Heart left ventricle (tissue), 16 donors: ENCODE measurements at regions not wholly inside any gene's neighbourhood (a gene's known extent, or its start where the extent isn't known, plus 50 kb on each side); places are given as distances from the start of the nearest gene placed in this dataset.

Experiments used
- ATAC-seq, 4 donors: fragments of 200-7000 bp; cut with Tn5 transposase; one replicate each; pipeline ENCODE4 v1.9.1; 2020 to 2022; ENCODE audit warnings: moderate library complexity in 4 of 4, mild to moderate bottlenecking in 3 of 4, moderate number of reproducible peaks in 1 of 4
- DNase-seq, 5 donors: peaks; one replicate each; pipeline ENCODE4 v3.0.0-alpha.2; 2020
- H3K27ac ChIP-seq, 12 donors: fragments of 200-600 bp; sonication (generic) in 4 of 12; one replicate each; pipeline versions ENCODE4 v1.5.0 to v1.8.0; 2016 to 2022; ENCODE audit warnings: mild to moderate bottlenecking in 2 of 12
- H3K27me3 ChIP-seq, 9 donors: fragments of 200-600 bp; sonication (generic) in 2 of 9; one replicate each; pipeline versions ENCODE4 v1.5.1 to v1.8.0; 2016 to 2022; ENCODE audit warnings: mild to moderate bottlenecking in 3 of 9
- H3K36me3 ChIP-seq, 9 donors: fragments of 200-600 bp; sonication (generic) in 2 of 9; one replicate each; pipeline versions ENCODE4 v1.5.0 to v1.8.0; 2018 to 2022; ENCODE audit warnings: mild to moderate bottlenecking in 2 of 9
- H3K4me1 ChIP-seq, 12 donors: fragments of 200-600 bp; sonication (generic) in 4 of 12; one replicate each; pipeline versions ENCODE4 v1.5.0 to v1.8.0; 2016 to 2022; ENCODE audit warnings: mild to moderate bottlenecking in 3 of 12
- H3K4me3 ChIP-seq, 12 donors: fragments of 200-600 bp; sonication (generic) in 4 of 12; one replicate each; pipeline versions ENCODE4 v1.5.0 to v1.8.0; 2017 to 2022; ENCODE audit warnings: mild to moderate bottlenecking in 9 of 12, moderate library complexity in 4 of 12
- H3K9me3 ChIP-seq, 12 donors: fragments of 200-600 bp; sonication (generic) in 4 of 12; one replicate each; pipeline versions ENCODE4 v1.5.0 to v1.8.0; 2016 to 2022; ENCODE audit warnings: mild to moderate bottlenecking in 1 of 12
- POLR2A ChIP-seq, 2 donors: fragments of 450-650 bp; IDR thresholded peaks; one replicate each; pipeline ENCODE4 v1.6.1; 2017; ENCODE audit warnings: antibody characterized with exemption in 2 of 2, mild to moderate bottlenecking in 2 of 2, moderate library complexity in 2 of 2
- WGBS, 4 donors: extraction: QIAGEN DNeasy Blood & Tissue Kit in 2 of 4; methylation state at CpG; one replicate each; pipeline versions ENCODE4 v1.1.5 to v1.1.7; 2013 to 2018; 5-methylcytosine and 5-hydroxymethylcytosine counted together
- intact Hi-C, 10 donors: fragments of 100-400 bp; cut with DNase I; formaldehyde crosslinking; loops; one replicate each; pipeline versions ENCODE4 v1.11.1 to v1.14.2; 2022
- TF ChIP-seq, protein P1 (sequence below), 12 donors: fragments of 200-600 bp; sonication (generic) in 4 of 12; IDR thresholded peaks; one replicate each; pipeline versions ENCODE4 v1.5.0 to v1.8.0; 2018 to 2022; ENCODE audit warnings: antibody characterized with exemption in 12 of 12, mild to moderate bottlenecking in 5 of 12
- donor health status: ischemic (EF 13 %, LVEDD 7.1; RV severe dilation, severe dysfunction).
- donor health status: healthy with polysubstance abuse.
- donor health status: DM: no; HTN: yes; CAD: no.
- donor health status: DM: no; HTN: no; CAD: no.
- donor health status: ischemic (EF 25% LVEDD 6.9; RV normal size, moderate dysfunction).
- donor health status: ischemic (EF 25% LVEDD 5.7; RV mildly dilated, moderate dysfunction).
- donor health status: healthy.
- donor health status: DM: yes; HTN: yes; CAD: no.
- donor health status: ischemic (EF 35%, LVEDD 5.7; RV mildly dilated, moderate dysfunction).
- donor health status: nonischemic (EF 11% LVEDD 7.7; RV severe dilation, severe dysfunction).
- donor health status: DM: yes; HTN: yes; CAD: no.
- donor health status: PGD.
- donor health status: ischemic (EF 29% LVEDD 5.4; RV normal size, mild dysfunction).
- donor health status: nonischemic (EF 23%, LVEDD 6.1; RV moderate dilation, normal function).

DNA sequence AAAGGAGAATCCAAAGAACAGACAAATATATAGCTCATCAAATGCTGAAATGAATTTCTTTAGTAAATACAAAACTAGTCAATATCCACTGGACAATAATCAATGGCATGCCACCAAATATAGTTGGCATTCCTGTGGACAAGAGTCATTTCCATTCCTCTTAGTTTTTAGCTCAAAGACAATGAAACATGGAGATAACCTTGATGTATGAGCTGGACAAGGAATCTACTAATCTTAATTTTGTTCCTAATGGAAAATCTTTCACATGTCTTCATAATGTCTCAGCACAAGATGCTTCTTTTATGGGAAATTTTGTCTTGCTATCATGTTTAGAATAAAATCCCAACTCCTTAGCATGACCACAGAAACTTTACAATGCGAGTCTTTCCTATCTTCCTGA is 87.8 kb downstream of the PFDN4 start:
- DNase-seq (no peak), ATAC-seq (no peak)
- TF ChIP-seq, protein P1, sequence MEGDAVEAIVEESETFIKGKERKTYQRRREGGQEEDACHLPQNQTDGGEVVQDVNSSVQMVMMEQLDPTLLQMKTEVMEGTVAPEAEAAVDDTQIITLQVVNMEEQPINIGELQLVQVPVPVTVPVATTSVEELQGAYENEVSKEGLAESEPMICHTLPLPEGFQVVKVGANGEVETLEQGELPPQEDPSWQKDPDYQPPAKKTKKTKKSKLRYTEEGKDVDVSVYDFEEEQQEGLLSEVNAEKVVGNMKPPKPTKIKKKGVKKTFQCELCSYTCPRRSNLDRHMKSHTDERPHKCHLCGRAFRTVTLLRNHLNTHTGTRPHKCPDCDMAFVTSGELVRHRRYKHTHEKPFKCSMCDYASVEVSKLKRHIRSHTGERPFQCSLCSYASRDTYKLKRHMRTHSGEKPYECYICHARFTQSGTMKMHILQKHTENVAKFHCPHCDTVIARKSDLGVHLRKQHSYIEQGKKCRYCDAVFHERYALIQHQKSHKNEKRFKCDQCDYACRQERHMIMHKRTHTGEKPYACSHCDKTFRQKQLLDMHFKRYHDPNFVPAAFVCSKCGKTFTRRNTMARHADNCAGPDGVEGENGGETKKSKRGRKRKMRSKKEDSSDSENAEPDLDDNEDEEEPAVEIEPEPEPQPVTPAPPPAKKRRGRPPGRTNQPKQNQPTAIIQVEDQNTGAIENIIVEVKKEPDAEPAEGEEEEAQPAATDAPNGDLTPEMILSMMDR (IDR thresholded peaks at IDR 0.05), result no peak
- TF ChIP-seq POLR2A (IDR thresholded peaks at IDR 0.05), result no peak
- Histone ChIP-seq H3K4me3 (no peak overlapping the region), H3K9me3 (no peaks in the 10 kb centered on the region), H3K4me1 (peaks cover 0 to 7% (median 0%) of the 10 kb centered on the region in 12 donors), H3K27me3 (peaks cover 0 to 7% (median 0%) of the 10 kb centered on the region in 9 donors), H3K27ac (no peak overlapping the region), H3K36me3 (no peaks in the 10 kb centered on the region)
- 88 to 96% (median 94%) methylated on average over 1 of the region's 1 CpG for WGBS, 4 donors
- intact Hi-C loops, result no loop called here

DNA sequence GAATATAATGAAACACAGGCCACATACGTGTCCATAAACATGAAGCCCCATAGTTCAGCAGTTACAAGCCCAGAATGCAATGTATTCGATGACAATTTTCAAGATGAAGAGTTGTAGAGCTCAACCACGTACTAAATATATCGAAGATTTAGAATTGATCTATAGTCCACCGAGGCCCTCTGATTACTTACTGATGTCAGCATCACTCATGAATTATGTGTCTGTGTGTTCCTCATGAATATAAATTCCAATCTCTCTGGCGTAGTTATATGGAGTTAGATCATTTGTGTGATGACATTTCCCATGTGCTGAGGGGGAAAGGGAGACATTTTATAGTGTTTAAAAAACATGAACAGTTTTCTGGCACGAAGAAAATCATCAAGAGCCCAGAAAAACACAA is 97.5 kb downstream of the PFDN4 start:
- Histone ChIP-seq H3K27me3 (peaks cover 0 to 3% (median 0%) of the 10 kb centered on the region in 9 donors), H3K27ac (no peak overlapping the region), H3K9me3 (no peaks in the 10 kb centered on the region), H3K4me3 (no peak overlapping the region), H3K4me1 (no peaks in the 10 kb centered on the region), H3K36me3 (no peaks in the 10 kb centered on the region)
- TF ChIP-seq, protein P1 (IDR thresholded peaks at IDR 0.05), result no peak
- no peak for TF ChIP-seq POLR2A (IDR thresholded peaks at IDR 0.05)
- DNase-seq, result no peak
- 78 to 86% (median 81%) methylated on average over 7 of the region's 7 CpGs for WGBS, 4 donors
- intact Hi-C loops, result no loop called here
- ATAC-seq, result no peak

DNA sequence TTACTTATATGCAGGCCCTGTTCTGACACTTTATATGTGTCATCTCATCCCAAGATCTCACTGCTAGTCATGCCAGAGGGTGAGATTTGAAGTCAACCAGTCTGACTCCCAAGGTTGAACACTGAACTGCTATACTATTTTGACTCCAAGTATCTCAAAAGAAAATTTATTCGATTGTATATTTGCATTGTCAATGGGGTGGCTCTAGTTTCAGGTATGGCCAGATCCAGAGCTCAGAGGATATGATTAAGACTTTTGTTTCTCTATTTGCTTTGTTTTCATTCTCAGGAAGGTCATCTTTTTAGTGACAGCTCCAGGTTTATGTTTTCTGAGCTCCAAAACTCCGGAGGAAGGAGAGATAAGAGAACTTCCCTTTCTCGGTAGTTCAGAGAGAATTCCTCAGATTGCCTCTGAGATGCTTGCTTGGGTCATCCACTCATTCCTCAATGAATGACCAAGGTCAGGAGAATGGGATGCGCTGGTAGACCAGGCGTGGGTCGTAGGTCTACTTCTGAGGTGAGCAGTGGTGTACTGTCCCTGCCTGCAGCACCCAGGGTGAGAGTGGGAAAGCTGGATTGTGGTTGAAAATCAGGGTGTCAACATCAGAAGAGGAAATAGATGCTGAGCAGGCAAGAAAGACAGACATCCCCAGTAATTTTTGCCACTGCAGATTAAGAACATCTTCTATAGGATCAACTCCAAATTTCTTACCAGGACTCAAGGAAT is 99.3 kb downstream of the PFDN4 start:
- Histone ChIP-seq H3K36me3 (no peaks in the 10 kb centered on the region), H3K27me3 (peaks cover 0 to 3% (median 0%) of the 10 kb centered on the region in 9 donors), H3K9me3 (no peaks in the 10 kb centered on the region), H3K27ac (no peak overlapping the region), H3K4me1 (no peaks in the 10 kb centered on the region), H3K4me3 (no peak overlapping the region)
- DNase-seq (no peak), ATAC-seq (no peak)
- intact Hi-C loops, result no loop called here
- TF ChIP-seq, protein P1 (IDR thresholded peaks at IDR 0.05), result no peak
- no peak for TF ChIP-seq POLR2A (IDR thresholded peaks at IDR 0.05)
- WGBS, 4 donors, result 60 to 73% (median 70%) methylated on average over 6 of the region's 6 CpGs

DNA sequence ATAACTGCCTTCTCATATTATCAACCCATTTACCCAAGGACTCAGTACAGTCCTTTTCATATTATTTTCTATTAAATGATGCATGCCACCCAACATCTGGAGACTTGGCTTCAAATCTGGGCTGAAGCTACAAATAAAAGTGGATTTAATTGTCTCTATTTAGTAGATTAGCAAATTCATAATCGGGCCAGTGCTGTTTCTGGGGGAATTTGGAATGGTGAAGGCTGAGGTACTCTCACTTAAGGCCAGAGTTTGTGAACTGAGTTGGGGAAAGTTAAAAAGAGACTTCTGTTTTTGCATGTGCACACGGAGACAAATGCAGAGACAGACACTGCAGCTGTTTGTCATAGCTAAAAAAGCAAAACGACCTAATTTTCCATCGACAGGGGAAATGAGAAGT is 100.9 kb downstream of the PFDN4 start:
- WGBS, 4 donors, result 59 to 64% (median 61%) methylated on average over 4 of the region's 4 CpGs
- ATAC-seq (no peak), DNase-seq (no peak)
- no peak overlapping the region for H3K27ac ChIP-seq
- peaks cover 0 to 3% (median 0%) of the 10 kb centered on the region in 9 donors for H3K27me3 ChIP-seq
- TF ChIP-seq, protein P1 (IDR thresholded peaks at IDR 0.05), result no peak
- TF ChIP-seq POLR2A (IDR thresholded peaks at IDR 0.05), result no peak
- H3K4me3 ChIP-seq, result no peak overlapping the region
- H3K4me1 ChIP-seq, result no peaks in the 10 kb centered on the region
- no peaks in the 10 kb centered on the region for H3K9me3 ChIP-seq
- intact Hi-C loops, result no loop called here
- H3K36me3 ChIP-seq, result no peaks in the 10 kb centered on the region
